NCI-H2227 (cell line): ENCODE measurements at regions not wholly inside any gene's neighbourhood (a gene's known extent, or its start where the extent isn't known, plus 50 kb on each side); places are given as distances from the start of the nearest gene placed in this dataset.
"Not testable (repeated sequence)": the region's sequence is repeated elsewhere in the genome, so short reads cannot be mapped to it uniquely, and the experiment has no call there.

Experiments used
- DNase-seq: peaks from one replicate; lab custom pipeline; 2025; ENCODE audit not compliant: unreplicated experiment; lab: John Stamatoyannopoulos, UW

DNA sequence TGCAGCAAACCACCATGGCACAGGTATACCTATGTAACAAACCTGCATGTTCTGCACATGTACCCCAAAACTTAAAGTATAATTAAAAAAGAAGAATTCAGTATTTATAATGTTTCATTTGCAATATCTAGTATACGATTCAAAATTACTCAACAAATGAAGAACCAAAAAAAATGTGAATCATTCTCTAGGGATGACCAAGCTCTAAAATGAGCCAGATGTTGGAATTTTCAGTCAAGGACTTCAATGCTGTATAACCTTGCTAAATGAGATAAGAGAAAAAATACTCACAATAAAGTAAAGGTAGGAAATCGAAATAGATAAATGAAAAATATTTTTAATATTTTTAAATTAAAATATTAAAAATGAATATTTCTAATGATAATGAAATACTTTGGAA lies 108.7 kb upstream of the ADRA1B start:
- DNase-seq: no peak

DNA sequence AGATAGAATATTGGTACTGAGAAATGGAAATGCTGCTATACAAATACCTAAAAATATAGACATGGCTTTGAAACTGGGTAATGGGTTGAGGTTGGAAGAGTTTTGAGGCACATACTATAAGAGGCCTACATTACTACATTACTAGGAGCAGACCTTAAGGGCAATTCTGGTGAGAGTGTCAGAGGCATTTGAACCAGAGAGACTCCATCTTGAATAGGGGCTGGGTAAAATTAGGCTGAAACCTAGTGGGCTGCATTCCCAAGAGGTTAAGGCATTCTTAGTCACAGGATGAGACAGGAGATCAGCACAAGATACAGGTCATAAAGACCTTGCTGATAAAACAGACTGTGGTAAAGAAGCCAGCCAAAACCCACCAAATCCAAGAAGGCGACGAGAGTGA lies 104.6 kb upstream of the ADRA1B start:
- no peak for DNase-seq

DNA sequence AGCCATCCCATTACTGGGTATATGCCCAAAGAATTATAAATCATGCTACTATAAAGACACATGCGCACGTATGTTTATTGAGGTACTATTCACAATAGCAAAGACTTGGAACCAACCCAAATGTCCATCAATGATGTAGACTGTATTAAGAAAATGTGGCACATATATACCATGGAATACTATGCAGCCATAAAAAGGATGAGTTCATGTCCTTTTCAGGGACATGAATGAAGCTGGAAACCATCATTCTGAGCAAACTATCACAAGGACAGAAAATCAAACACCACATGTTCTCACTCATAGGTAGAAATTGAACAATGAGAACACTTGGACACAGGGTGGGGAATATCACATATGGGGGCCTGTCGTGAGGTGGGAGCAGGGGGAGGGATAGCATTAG lies 103.5 kb upstream of the ADRA1B start:
- not testable (repeated sequence) for DNase-seq

DNA sequence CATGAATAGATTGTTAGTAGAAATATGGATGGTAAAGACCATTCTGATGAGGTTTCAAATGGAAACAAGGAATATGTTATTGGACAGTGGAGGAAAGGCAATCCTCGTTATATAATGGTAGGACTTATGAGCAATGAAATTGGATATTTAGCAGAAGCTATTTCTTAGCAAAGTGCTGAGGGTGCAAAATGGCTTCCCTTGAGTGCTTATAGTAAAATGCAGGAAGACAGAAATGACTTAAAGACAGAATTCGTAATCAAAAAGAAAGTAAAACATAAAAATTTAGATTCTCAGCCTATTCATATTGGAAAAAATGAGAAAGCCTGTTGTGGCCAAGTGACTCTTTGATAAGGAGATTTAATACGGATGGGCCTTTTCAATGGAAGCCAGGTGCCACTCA lies 102.1 kb upstream of the ADRA1B start:
- DNase-seq: no peak

DNA sequence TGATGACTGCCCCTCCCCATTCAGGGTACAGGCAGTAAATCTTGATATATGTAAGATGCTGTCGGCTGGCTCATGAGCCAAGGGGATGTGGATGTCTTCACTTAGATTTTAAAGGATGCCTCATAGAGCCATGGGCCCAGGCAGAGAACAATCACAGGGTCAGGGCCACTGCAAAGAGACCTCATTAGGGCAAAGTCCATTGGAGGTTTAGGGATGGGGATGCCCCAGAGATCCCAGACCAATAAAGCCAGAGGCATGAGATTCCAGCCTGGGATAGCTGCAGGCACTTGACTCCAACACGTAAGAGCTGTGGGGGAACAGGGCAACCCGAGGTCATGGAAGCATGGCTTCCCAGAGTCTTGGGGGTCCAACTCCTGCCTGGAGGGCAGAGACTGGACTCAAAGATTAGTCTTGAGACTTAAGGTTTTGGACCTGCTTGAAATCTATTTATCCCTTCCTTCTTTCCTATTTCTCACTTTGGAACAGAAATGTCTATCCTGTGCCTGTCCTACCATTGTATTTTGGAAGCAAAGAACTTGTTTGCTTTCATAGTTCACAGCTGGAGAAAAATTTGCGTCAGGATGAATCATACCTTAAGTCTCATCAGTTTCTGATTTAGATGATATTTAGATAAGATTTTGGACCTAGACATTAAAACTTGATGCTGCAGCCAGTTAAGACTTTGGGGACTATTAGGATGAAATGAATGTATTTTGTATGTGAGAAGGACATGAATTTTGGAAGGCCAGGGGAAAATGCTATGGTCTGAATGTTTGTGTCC lies 101.3 kb upstream of the ADRA1B start:
- no peak for DNase-seq

DNA sequence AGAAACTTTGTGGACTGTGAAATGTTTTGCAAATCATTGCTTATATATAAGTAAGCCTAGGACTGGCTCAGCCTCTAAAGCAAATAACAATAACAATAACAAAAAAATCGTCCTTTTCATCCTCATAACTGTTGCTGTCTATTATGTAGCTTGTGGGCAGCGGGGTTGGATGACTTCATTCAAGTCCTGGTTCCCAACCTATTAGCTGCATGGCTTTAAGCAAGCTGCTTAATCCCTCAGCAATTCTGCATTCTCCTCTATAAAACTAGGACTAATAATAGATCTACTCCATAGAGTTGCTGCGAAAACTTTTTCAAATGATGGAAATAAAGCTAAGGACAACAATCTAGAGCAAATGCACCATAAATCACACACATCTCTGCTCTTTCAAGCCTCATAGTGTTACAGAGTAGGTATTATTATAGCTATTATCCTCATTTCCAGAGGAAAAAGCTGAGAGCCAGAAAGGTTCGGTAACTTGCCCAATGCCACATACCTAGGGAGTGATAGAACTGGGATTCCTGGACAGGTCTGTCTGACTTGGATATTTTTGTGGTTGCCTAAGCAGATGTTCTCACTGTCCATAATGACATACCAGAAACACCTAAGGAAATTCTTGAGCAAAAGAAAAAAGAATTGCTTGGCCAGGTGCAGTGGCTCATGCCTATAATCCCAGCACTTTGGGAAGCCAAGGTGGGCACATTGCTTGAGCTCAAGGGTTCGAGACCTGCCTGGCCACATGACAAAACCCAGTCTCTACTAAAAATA lies 98.8 kb upstream of the ADRA1B start:
- DNase-seq: no peak

DNA sequence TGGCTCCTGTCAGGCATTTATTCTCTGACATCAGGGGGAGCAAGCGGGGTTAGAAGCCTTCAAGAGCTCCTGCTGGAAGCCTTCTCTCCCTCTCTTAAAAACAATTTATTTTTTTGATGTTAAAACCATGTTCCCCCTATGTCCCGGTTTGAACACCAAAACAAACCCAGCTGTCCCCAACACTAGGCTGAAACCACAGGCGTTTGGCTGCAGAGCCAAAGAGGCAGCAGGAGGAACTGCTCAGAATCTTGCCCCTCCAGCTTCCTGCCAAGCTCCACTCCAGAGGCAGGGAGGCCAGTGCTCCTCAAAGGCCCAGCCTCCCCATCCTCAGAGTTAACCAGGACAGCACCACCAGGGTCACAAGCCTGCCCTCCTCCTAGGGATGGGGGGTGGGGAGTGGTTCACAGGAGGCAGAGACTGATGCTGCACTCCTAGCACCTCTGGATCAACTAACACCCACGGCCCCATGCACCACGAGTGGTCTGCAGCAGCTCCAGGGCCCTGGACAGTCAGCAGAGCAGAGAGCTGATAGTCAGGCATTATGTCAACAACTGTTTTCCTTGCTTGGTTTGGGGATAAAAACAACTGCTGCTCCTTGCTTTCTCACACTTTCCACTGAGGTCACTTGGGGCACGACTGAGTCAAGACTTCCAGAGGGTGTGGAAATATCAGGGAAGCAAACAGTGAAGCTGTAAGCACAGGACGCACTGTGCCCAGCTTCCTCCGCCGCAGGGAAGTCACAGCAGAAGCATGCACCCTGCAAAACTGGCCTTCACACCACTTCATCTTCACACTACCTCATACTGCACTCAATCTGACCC lies 96.5 kb upstream of the ADRA1B start:
- DNase-seq: no peak

DNA sequence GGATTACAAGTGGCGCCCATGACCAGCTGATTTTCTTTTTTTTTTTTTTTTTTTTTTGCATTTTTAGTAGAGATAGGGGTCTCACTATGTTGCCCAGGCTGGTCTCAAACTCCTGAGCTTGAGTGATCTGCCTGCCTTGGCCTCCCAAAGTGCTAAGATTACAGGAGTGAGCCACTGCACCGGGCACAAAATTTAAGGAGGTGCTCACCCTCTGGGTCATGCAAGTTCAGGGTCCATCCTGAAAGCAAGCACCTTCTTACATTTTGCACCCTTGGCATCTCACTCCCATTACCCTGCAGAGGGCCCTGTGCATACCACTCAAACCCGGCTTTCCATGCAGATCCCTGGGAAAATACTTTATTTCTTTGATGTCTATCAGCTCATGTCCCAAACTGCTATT lies 95.6 kb upstream of the ADRA1B start:
- DNase-seq: no peak

DNA sequence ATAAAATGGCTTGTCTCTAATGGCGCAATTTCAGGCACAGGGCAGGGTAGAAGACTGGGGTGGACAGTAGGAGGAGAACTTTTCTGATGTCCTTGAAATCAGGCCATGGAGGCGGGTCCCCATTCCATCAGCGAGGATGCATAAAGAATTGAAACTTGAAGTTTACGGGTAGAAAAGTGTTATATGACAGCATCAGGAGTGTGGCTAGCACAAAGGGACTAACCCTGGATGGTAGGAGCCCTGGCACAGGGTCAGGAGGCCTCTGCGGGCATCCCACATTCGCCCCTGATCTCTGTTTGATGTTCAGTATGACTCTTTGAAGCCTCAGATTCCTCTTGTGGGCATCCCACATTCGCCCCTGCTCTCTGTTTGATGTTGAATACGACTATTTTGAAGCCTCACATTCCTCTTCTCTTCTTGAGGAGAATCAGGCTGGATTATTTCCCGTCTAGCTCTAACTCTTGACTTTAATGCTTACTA lies 94.8 kb upstream of the ADRA1B start:
- DNase-seq: no peak

DNA sequence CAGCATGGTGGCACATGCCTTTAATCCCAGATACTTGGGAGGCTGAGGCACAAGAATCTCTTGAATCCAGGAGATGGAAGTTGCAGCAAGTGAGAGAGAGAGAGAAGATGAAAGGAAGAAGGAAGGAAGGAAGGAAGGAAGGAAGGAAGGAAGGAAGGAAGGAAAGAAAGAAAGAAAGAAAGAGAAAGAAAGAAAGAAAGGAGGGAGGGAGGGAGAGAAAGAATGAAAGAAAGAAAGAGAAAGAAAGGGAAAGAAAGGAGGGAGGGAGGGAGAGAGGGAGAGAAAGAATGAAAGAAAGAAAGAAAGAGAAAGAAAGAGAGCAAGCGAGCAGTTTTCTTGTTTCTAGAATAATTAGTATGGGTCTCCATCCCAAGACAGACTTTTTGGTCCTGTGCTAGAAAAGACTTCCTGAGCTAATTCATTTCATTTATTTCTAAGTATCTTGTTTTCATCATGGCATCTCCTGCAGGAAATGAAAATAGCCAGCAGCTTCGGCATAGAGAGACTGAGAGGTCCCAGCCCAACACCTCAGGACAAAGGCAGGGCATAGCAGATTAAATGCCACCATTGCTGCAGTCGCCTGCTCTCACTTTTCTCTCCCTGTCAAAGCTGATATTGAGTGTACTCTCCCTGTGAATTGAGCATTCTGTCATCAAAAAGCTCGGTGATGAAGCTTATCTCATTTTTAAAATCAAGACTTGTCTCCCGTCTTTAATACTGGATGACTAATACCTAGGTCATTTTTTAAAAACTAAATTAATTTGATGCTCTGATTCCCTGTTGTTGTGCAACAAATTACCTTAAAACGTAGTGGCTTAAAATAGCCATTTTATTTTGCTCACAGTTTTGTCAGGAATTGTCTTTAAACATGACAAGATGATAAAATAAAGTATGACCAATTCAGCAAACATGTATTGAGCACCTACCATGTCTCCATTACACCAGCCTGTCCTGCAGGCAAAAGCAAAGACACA lies 91.8 kb upstream of the ADRA1B start:
- DNase-seq: no peak

DNA sequence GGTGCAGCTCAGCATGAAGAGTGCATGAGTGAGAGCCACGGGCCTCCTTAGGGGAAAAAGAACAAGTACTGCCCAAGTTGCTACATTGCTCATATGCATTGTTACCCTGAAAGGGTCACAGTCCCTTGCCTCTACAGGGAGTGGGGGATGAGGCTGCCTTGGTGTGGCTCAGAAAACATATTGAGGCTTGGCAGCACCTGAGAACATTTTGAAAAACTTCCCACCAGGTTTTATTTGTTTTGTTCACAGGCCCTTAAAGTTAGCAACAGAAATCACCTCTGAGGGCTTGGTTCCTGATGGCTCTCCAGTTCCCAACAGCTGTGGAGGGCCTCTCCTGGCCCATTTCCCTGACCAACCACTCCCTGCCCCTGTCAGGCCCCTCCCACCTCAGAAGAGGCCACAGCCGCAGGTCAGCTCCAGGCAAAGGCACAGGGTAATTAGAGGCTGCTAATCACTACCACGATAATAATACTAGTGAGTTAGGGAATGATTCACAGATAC lies 90.7 kb upstream of the ADRA1B start:
- no peak for DNase-seq

DNA sequence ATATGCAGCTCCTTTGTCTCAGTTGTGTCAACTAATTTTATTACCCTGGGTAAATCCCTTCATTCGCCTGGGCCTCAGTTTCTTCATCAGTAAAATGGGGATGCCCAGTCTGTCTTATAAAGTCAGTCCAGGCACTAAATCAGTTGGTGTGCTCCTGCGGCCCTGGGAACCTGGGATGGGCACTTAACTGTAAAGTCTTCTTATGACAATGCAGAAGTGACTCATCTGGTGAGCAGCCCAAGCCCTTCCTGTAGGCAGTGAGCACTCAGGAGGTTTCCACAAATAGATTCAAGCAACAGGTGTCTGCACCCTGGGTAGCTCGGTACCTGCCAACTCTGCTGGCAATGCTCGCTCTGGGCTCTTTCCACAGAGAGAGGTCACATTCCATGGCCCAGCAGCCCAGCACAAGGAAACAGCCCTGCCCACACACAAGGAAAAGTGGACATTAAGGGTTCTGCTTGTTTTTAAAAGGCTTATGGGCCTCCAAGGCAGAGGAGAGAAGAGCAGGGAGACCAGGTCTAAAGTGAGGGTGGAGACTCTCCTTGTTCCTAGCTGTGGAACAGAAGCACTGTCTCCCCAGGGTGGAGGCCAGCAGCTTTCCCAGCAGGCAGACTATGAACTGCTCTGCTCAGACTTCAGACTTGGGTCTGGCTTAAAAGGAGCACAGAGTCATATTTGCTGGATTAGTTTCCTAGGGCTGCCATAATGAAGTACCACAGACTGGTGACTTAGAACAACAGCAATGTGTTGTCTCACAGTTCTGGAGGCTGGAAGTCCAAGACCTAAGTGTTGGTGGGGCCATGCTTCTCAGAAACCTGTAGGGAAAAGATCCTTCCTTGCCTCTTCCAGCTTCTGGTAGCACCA lies 89.7 kb upstream of the ADRA1B start:
- DNase-seq: no peak

DNA sequence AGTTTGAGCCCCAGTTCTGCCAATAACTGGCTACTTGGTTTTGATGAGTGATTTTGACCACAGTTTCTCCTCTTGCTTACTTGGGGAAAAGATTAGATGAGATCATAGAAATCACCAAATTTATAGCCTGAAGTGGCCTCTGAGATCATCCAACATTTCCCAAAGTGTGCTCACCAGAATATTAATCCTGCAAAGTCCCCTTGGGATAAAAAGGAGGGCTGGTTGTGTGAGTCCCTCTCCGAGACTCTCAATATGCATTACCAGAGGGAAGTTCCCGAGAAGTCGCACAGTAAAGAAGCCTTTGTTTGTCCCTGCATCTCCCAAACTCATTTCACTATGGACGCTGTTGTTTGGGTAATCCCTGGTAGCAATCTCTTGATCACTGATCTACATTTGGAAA lies 88.4 kb upstream of the ADRA1B start:
- no peak for DNase-seq

DNA sequence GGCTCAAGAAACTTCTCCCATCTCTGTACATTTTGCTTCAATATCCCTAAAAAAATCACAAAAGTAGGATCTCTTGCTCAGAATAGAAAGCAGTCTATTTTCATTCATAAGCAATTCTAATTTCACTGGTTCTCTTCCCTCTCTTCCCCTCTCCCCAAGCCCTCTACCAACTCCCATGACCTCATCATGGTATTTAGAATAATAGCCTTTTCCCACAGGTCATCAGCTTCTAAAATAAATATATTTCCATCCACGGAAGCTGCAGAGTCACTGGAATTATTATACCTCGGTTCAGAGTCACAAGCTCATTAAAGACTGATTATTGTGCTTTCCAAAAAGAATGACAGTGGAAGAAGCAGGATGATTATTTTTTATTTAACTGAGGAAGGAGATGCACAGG lies 84.2 kb upstream of the ADRA1B start:
- DNase-seq: no peak

DNA sequence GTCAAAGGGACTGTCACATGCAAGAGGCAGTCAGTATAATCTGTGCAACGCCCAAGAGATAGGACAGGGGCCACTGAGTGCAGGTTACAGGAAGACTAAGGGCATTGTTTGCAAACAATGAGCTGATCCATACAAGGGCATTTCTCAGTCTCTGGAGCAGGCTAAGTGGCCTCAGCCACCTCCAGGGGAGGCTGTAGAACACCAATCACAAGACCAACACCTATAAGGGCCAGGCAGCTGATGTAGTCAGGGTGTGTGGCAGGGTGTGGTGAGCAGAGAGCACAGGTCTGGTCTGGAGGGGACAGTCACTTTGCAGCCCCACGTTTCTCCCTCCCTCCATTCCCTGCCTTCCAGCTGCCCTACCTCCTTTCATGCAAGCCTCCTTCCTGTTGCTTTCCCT lies 83.2 kb upstream of the ADRA1B start:
- DNase-seq: no peak

DNA sequence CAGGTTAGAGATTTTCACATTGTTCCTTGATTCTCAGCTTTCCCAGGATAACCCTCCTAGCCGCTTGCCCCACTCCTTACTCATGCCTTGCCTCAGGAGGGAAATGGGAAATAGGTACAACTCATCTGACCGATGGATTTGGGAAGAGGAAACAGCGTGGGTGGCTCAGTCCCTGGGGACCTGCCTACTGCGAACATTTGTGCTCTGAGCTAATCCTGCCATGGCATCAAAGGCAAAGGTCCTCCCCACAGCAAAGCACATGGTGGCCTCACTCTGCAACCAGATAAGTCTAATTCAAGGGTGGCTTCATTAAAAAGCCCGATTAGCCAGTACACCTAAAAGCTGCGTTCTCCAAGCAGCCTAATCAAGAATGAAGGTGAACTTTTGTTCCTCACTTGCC lies 82.4 kb upstream of the ADRA1B start:
- no peak for DNase-seq

DNA sequence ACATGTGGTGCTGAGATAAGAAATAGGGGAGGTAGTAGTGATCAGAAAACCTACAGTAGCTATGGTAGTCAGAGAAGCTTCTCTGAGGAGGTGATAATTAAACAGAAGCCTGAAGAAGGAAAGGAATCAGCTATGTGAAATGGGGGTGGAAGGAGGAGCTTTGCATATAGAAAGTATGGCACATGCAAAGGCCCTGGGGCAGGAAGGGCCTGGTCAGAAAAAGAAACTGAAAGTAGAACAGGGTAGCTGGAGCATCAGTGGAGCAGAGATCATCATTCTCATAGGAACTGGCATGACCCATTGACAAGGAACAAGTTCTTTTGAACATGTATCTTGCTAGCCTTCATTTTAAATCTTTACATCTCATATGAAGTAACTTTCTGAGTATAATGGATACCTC lies 80.7 kb upstream of the ADRA1B start:
- DNase-seq: no peak

DNA sequence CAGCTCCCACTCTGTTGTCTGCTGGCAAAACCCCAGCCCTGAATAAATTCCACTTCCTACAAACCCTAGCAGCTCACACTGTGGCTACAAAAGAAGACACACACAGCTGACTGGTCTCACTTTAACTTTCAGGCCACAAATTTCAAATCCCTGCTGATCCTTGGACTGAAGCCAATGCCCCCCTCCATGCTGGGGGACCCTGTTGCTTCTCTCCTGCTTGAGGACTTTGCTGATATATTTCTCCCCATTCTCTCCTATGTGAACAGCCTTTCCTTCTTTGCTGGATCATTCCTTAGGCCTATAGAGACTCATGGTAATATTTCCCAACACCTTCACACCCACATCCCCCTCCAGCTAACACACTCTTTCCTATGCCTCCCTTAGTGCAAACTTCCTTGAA lies 79.6 kb upstream of the ADRA1B start:
- no peak for DNase-seq

DNA sequence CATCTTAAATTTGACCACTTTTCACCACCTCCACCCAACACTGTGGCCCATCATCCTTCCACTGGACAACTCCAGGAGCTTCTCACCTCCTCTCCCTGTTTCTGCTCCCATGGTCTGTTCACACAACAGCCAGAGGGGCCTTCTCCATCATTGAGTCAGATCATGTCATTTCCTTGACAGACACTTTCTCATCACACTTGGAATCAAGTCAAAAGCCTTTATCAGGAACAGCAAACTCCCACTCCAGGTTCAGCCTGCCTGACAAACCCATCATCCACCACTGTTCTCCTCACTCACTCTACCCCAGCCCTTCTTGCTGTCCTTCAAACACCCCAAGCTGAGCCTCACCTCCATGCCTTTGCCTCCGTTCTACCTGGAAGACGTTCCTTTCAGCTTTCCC lies 78.4 kb upstream of the ADRA1B start:
- DNase-seq: no peak
